HCT116 (cell line): ENCODE measurements at regions not wholly inside any gene's neighbourhood (a gene's known extent, or its start where the extent isn't known, plus 50 kb on each side); places are given as distances from the start of the nearest gene placed in this dataset.

ENCODE experiments used
- EGR1 ChIP-seq: IDR thresholded peaks from 2 replicates; pipeline ENCODE4 v1.6.1; 2012; ENCODE audit warnings: low read depth
- EZH2 ChIP-seq: fragments of 200-600 bp; sonication (generic); IDR thresholded peaks from 2 replicates; pipeline ENCODE4 v1.6.1; 2017; ENCODE audit warnings: antibody characterized with exemption, mixed run types
- JUND ChIP-seq: IDR thresholded peaks from 2 replicates; pipeline ENCODE4 v1.6.1; 2012
- MAX ChIP-seq: IDR thresholded peaks from 2 replicates; pipeline ENCODE4 v1.6.1; 2012
- POLR2A ChIP-seq: IDR thresholded peaks from 2 replicates; pipeline ENCODE4 v1.7.0; 2011; ENCODE audit warnings: borderline replicate concordance; ENCODE audit not compliant: insufficient read depth, insufficient read length; ENCODE audit errors: extremely low read depth
- RAD21 ChIP-seq: IDR thresholded peaks from 2 replicates; pipeline ENCODE4 v1.6.1; 2012; ENCODE audit warnings: low read depth, mild to moderate bottlenecking
- SIN3A ChIP-seq: IDR thresholded peaks from 2 replicates; pipeline ENCODE4 v1.6.1; 2012; ENCODE audit warnings: low read depth
- SP1 ChIP-seq: IDR thresholded peaks from 2 replicates; pipeline ENCODE4 v1.6.1; 2012; ENCODE audit warnings: low read depth
- SRF ChIP-seq: IDR thresholded peaks from 2 replicates; pipeline ENCODE4 v1.6.1; 2012; ENCODE audit warnings: low read depth
- ZFX ChIP-seq: fragments of 450-650 bp; IDR thresholded peaks from 2 replicates; pipeline ENCODE4 v1.6.1; 2017
- TF ChIP-seq, protein P1 (sequence below), 3 experiments: fragments of 200-600 bp in 1 of 3; sonication (generic) in 1 of 3; IDR thresholded peaks in 2 of 3; conservative IDR thresholded peaks in 1 of 3; 2 replicates each; pipeline ENCODE4 v1.5.1; 2012 to 2017; ENCODE audit warnings: low read depth in 2 of 3, low read length in 2 of 3, antibody characterized with exemption in 1 of 3, borderline replicate concordance in 1 of 3, control low read depth in 1 of 3, mild to moderate bottlenecking in 1 of 3, mixed read lengths in 1 of 3, mixed run types in 1 of 3, moderate library complexity in 1 of 3; ENCODE audit not compliant: insufficient read depth in 1 of 3
- TF ChIP-seq, protein P2 (sequence below): IDR thresholded peaks from 2 replicates; pipeline ENCODE4 v1.6.1; 2011; ENCODE audit warnings: mild to moderate bottlenecking, low read length, moderate library complexity; ENCODE audit not compliant: insufficient replicate concordance; ENCODE audit errors: extremely low read depth
- TF ChIP-seq, protein P3 (sequence below): IDR thresholded peaks from 2 replicates; pipeline ENCODE4 v1.6.1; 2012; ENCODE audit warnings: low read depth

DNA sequence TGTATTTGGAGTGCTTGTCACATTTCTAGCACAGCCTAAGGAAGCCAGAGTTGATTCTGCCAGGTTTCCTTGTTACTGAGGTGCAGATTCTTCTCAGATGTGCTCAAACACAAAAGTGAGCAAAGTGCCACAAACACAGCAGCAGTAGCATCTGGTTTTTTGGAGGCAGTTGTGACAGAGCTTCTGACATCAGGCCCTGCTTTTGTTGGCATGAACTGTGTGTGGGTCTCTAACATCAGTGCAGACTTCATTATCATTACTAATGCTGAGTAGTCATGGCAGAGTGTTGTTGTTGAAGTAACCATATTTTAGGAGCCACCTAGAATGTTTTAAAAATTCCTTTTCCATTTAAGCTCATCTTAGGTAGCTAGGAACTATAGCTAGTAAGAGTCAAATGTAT lies 656.6 kb downstream of the ANKRD50 start:
- no peak for TF ChIP-seq POLR2A
- TF ChIP-seq SP1 = no peak
- TF ChIP-seq MAX = no peak
- TF ChIP-seq EGR1 = no peak
- TF ChIP-seq JUND = no peak
- TF ChIP-seq, protein P1, sequence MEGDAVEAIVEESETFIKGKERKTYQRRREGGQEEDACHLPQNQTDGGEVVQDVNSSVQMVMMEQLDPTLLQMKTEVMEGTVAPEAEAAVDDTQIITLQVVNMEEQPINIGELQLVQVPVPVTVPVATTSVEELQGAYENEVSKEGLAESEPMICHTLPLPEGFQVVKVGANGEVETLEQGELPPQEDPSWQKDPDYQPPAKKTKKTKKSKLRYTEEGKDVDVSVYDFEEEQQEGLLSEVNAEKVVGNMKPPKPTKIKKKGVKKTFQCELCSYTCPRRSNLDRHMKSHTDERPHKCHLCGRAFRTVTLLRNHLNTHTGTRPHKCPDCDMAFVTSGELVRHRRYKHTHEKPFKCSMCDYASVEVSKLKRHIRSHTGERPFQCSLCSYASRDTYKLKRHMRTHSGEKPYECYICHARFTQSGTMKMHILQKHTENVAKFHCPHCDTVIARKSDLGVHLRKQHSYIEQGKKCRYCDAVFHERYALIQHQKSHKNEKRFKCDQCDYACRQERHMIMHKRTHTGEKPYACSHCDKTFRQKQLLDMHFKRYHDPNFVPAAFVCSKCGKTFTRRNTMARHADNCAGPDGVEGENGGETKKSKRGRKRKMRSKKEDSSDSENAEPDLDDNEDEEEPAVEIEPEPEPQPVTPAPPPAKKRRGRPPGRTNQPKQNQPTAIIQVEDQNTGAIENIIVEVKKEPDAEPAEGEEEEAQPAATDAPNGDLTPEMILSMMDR (IDR thresholded peaks at IDR 0.05 in 2 of 3, conservative IDR thresholded peaks at IDR 0.05 in 1 of 3; ENCODE audit: borderline replicate concordance in 1 of 3, insufficient read depth in 1 of 3, low read depth in 2 of 3, low read length in 2 of 3) = no peak
- TF ChIP-seq, protein P2, sequence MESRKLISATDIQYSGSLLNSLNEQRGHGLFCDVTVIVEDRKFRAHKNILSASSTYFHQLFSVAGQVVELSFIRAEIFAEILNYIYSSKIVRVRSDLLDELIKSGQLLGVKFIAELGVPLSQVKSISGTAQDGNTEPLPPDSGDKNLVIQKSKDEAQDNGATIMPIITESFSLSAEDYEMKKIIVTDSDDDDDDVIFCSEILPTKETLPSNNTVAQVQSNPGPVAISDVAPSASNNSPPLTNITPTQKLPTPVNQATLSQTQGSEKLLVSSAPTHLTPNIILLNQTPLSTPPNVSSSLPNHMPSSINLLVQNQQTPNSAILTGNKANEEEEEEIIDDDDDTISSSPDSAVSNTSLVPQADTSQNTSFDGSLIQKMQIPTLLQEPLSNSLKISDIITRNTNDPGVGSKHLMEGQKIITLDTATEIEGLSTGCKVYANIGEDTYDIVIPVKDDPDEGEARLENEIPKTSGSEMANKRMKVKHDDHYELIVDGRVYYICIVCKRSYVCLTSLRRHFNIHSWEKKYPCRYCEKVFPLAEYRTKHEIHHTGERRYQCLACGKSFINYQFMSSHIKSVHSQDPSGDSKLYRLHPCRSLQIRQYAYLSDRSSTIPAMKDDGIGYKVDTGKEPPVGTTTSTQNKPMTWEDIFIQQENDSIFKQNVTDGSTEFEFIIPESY = no peak
- no peak for TF ChIP-seq SIN3A
- TF ChIP-seq RAD21 = no peak
- no peak for TF ChIP-seq ZFX
- no peak for TF ChIP-seq SRF
- TF ChIP-seq EZH2 = no peak
- TF ChIP-seq, protein P3, sequence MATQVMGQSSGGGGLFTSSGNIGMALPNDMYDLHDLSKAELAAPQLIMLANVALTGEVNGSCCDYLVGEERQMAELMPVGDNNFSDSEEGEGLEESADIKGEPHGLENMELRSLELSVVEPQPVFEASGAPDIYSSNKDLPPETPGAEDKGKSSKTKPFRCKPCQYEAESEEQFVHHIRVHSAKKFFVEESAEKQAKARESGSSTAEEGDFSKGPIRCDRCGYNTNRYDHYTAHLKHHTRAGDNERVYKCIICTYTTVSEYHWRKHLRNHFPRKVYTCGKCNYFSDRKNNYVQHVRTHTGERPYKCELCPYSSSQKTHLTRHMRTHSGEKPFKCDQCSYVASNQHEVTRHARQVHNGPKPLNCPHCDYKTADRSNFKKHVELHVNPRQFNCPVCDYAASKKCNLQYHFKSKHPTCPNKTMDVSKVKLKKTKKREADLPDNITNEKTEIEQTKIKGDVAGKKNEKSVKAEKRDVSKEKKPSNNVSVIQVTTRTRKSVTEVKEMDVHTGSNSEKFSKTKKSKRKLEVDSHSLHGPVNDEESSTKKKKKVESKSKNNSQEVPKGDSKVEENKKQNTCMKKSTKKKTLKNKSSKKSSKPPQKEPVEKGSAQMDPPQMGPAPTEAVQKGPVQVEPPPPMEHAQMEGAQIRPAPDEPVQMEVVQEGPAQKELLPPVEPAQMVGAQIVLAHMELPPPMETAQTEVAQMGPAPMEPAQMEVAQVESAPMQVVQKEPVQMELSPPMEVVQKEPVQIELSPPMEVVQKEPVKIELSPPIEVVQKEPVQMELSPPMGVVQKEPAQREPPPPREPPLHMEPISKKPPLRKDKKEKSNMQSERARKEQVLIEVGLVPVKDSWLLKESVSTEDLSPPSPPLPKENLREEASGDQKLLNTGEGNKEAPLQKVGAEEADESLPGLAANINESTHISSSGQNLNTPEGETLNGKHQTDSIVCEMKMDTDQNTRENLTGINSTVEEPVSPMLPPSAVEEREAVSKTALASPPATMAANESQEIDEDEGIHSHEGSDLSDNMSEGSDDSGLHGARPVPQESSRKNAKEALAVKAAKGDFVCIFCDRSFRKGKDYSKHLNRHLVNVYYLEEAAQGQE = no peak
